ENCODE measurements at regions not wholly inside any gene's neighbourhood (a gene's known extent, or its start where the extent isn't known, plus 50 kb on each side); places are given as distances from the start of the nearest gene placed in this dataset.

GRCh38 chr6:99868074-99868702 lies 125.8 kb downstream of the MCHR2 start:
- H3K18ac ChIP-seq (ENCODE audit: insufficient read length, low read depth, low read length), result no peak overlapping the region
- peak overlapping the region; percentile 90 for H2AFZ ChIP-seq (ENCODE audit: low read length)
- no peak overlapping the region for H2BK120ac ChIP-seq (ENCODE audit: low read depth, low read length, poor library complexity, severe bottlenecking)

More at GRCh38 chr6:99868074-99868702, 125.8 kb downstream of the MCHR2 start:
- Histone ChIP-seq H3K4me1 (ENCODE audit: insufficient read depth, low read length) (no peaks in the 10 kb centered on the region), H4K8ac (replicated peaks; ENCODE audit: insufficient read length, low read depth, low read length) (no peak overlapping the region), H3K4me2 (ENCODE audit: insufficient read depth, insufficient read length, low read length) (peak overlapping the region; percentile 53), H3K79me2 (ENCODE audit: insufficient read depth, low read length) (no peaks in the 10 kb centered on the region), H3K4ac (ENCODE audit: low read depth, low read length) (no peak overlapping the region), H3K23ac (ENCODE audit: insufficient read length, low read depth, low read length) (no peak overlapping the region), H3K9me3 (ENCODE audit: control insufficient read depth, low read depth, low read length) (no peaks in the 10 kb centered on the region), H4K91ac (ENCODE audit: insufficient read length, low read depth, low read length) (no peak overlapping the region), H3K56ac (ENCODE audit: insufficient read length, low read depth, low read length) (no peak overlapping the region), H4K5ac (ENCODE audit: insufficient read length, low read depth, low read length) (no peak overlapping the region), H3K79me1 (ENCODE audit: insufficient read depth, low read depth, low read length, poor library complexity, severe bottlenecking) (no peaks in the 10 kb centered on the region), H3K27me3 (ENCODE audit: insufficient read depth, low read length) (no peaks in the 10 kb centered on the region), H2BK20ac (ENCODE audit: low read depth, low read length, poor library complexity, severe bottlenecking) (no peak overlapping the region), H3K27ac (ENCODE audit: insufficient read length, low read depth, low read length) (no peak overlapping the region), H3T11ph (ENCODE audit: low read length) (no peak overlapping the region), H2BK15ac (ENCODE audit: low read depth, low read length) (no peak overlapping the region), H3K14ac (ENCODE audit: insufficient read depth, low read length) (no peak overlapping the region), H2BK5ac (ENCODE audit: insufficient read length, low read length) (no peak overlapping the region), H3K9ac (ENCODE audit: extremely low read depth, insufficient read length, low read length) (no peak overlapping the region), H2AK5ac (ENCODE audit: insufficient read length, low read length) (no peak overlapping the region), H2BK12ac (ENCODE audit: insufficient read length, low read depth, low read length) (no peak overlapping the region), H4K20me1 (ENCODE audit: control insufficient read depth, insufficient read depth, insufficient read length) (no peaks in the 10 kb centered on the region), H3K23me2 (ENCODE audit: insufficient read length, low read depth, low read length, poor library complexity, severe bottlenecking) (no peaks in the 10 kb centered on the region)
- Mint-ChIP-seq H3K27me3 (ENCODE audit: low read depth) (peaks cover 18% of the 10 kb centered on the region), H3K9me3 (no peaks in the 10 kb centered on the region), H3K4me3 (peak overlapping the region in 1 of 2 experiments; percentile 41; a peak in 1 of 5 replicates), H3K4me1 (peaks cover 3 to 11% of the 10 kb centered on the region in 2 experiments; a peak in 3 of 4 replicates), H3K36me3 (ENCODE audit: insufficient read depth in 1 of 3, low read depth in 3 of 3) (no peaks in the 10 kb centered on the region), H3K27ac (no peak overlapping the region)
- peak; percentile 76 for DNase-seq
- TF ChIP-seq CTCF (conservative IDR thresholded peaks at IDR 0.05), result peak; percentile 95
- WGBS (ENCODE audit: extremely low coverage, insufficient read length, low lambda C conversion rate), result no CpG with 5 or more reads among the region's 13 CpGs

All from H9 (cell line).